Ectodermal cell (in vitro differentiated cells): ENCODE measurements at regions not wholly inside any gene's neighbourhood (a gene's known extent, or its start where the extent isn't known, plus 50 kb on each side); places are given as distances from the start of the nearest gene placed in this dataset.

ENCODE experiments used
- H3K27ac ChIP-seq: 2 replicates; pipeline ENCODE4 v1.7.0; 2013; ENCODE audit warnings: mild to moderate bottlenecking, low read depth, low read length; ENCODE audit not compliant: insufficient read depth, poor library complexity, severe bottlenecking
- H3K27me3 ChIP-seq: 2 replicates; pipeline ENCODE4 v1.7.0; 2013; ENCODE audit warnings: mild to moderate bottlenecking, low read length; ENCODE audit not compliant: insufficient read depth, control insufficient read depth, poor library complexity, severe bottlenecking
- H3K36me3 ChIP-seq: one replicate; pipeline ENCODE4 v1.7.0; 2013; ENCODE audit warnings: low read length; ENCODE audit not compliant: control insufficient read depth, insufficient read depth
- H3K4me1 ChIP-seq: one replicate; pipeline ENCODE4 v1.7.0; 2013; ENCODE audit warnings: low read length; ENCODE audit not compliant: control insufficient read depth, insufficient read depth
- H3K4me3 ChIP-seq: 2 replicates; pipeline ENCODE4 v1.7.0; 2013; ENCODE audit warnings: low read depth, low read length, control low read depth; ENCODE audit not compliant: insufficient read depth
- H3K9me3 ChIP-seq: 2 replicates; pipeline ENCODE4 v1.7.0; 2013; ENCODE audit warnings: mild to moderate bottlenecking, low read length, moderate library complexity; ENCODE audit not compliant: control insufficient read depth
- WGBS, 2 experiments: methylation state at CpG; one replicate each; pipeline ENCODE4 v1.1.7; 2013; ENCODE audit warnings: missing lambda C conversion rate in 2 of 2; 5-methylcytosine and 5-hydroxymethylcytosine counted together

DNA sequence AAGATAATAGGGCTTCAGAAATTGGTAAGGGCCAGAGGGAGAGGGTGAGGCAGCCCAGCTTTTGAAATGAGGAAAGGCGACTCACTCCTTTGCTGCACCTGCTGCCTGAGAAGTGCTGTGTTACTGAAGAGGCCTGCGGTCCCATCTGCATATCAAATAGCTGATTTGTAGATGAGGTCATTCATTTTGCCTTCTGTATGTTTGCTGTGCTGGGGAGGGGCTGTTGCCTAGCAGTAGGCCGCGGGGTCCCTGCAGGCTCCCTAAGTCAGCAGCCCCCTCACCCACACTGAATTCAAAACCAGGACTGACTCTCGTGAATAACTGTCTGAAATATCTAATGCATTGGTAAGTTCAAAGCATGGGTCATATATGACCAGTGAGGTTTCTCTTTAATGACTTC, 377.2 kb downstream of the SOX11 start:
- Histone ChIP-seq H3K4me3 (no peak overlapping the region), H3K4me1 (peaks cover 48% of the 10 kb centered on the region), H3K9me3 (no peaks in the 10 kb centered on the region), H3K27ac (peak overlapping the region; percentile 74), H3K27me3 (no peaks in the 10 kb centered on the region), H3K36me3 (no peaks in the 10 kb centered on the region)
- WGBS, 2 experiments = 5 to 10% methylated on average over 3 to 5 of the region's 5 CpGs

DNA sequence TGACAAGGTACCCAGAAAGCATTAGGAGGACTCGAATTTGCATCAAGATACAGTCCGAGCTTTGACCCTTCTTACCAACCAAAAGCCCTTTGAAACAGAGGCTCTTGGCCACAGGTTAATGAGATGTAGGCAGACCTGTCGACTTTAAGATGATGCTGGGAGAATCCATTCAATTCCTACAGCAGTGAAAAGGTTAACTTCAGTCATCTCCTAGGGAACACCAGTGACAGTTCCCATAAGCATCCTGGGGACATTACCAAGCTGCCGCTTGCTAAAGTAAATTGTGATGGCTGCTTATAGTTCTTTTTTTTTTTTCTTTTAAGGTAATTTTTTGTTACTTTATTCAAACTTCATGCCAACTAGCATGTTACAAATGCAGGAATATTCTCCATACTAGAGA, 379.3 kb downstream of the SOX11 start:
- H3K36me3 ChIP-seq = no peaks in the 10 kb centered on the region
- no peak overlapping the region for H3K4me3 ChIP-seq
- no peaks in the 10 kb centered on the region for H3K9me3 ChIP-seq
- peaks cover 56% of the 10 kb centered on the region for H3K4me1 ChIP-seq
- H3K27me3 ChIP-seq = no peaks in the 10 kb centered on the region
- WGBS, 2 experiments = 60 to 71% methylated on average over 3 of the region's 4 CpGs
- no peak overlapping the region for H3K27ac ChIP-seq

DNA sequence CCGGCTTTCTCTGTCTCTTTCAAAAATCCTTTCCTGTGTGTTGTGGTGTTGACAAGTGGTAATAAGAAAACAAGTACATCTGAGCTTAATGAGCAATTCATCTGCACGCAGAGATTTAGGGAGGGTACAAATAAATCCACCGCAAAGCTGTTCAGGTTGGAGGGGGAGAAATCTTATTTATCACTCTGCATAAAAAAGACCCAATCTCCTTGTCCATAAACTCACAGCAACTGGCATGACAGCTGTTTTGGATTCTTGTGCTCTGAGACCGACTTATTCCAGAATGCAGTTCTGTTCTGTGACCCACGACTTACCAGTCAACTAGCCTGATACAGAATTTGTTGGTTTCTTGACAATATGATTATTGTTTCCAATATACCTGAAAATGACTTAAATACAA, 380.1 kb downstream of the SOX11 start:
- Histone ChIP-seq H3K9me3 (no peaks in the 10 kb centered on the region), H3K36me3 (no peaks in the 10 kb centered on the region), H3K27me3 (no peaks in the 10 kb centered on the region), H3K27ac (peak overlapping the region; percentile 93), H3K4me1 (peaks cover 56% of the 10 kb centered on the region), H3K4me3 (no peak overlapping the region)
- WGBS, 2 experiments = 38 to 43% methylated on average over 5 of the region's 5 CpGs

DNA sequence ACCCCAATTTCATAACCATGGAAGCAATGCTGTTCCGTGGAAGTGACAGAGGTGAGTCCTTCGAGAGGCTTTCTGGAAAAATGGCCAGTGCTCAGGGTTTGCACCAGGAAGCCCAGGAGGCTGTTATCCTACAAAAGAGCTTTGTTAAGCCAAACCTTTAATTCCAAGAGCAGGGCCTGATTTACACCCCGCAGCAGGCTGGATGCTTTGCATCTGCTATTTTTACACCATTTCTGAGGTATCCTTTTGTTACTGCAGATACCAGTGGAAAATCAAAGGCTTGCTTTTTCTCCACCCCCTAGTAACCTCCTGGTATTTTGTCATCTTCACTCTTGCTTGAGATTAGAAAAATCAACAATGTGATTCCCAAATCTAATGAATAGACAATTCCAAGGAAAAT, 380.6 kb downstream of the SOX11 start:
- Histone ChIP-seq H3K9me3 (no peaks in the 10 kb centered on the region), H3K4me1 (peaks cover 56% of the 10 kb centered on the region), H3K27me3 (no peaks in the 10 kb centered on the region), H3K27ac (peak overlapping the region; percentile 93), H3K4me3 (no peak overlapping the region), H3K36me3 (no peaks in the 10 kb centered on the region)
- WGBS, 2 experiments = 10 to 18% methylated on average over 3 of the region's 3 CpGs

DNA sequence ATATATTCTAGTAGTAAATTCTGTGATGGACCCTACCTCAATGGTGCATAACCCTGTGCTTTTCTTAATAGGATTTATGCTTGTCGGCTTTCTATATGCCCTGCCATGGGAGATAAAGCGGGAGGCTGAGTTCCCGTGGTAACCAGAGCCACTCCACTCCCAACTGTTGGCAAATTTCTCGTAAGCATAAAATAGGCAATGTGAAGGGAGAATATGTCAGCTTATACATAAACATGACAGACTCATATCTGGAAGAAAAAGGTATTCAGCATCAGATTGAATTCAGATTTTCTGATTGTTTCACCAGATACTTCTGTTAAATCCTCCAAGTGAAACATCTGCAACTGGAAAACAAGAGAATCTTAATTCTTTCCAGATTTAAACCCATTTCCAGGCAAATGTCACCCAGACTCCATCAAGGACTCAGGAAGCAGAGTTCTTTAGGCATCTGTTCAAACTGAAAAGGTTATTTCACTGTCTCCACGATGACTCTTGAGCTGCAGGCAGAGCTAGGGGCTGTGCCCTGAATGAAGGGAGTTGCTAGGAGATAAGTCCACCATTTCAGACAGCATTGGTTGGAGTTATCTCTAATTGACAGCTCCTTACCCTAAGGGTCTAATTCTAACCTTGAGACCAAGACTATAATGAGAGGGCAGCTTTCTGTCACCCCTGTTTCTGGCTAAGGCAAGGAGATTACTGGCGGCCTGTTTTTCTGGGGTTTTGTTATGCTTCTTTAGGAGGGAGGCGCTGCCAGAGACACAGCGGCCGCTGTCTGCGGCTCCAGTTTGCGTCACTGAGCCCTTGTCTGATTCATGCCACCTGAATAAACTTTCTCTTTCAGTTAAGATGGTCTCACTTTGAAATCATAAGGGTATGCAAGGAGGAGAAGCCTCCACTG, 381.3 kb downstream of the SOX11 start:
- H3K4me1 ChIP-seq = peaks cover 56% of the 10 kb centered on the region
- H3K27ac ChIP-seq = peak overlapping the region; percentile 93
- H3K4me3 ChIP-seq = no peak overlapping the region
- H3K27me3 ChIP-seq = no peaks in the 10 kb centered on the region
- 12 to 21% methylated on average over 8 to 11 of the region's 11 CpGs for WGBS, 2 experiments
- H3K36me3 ChIP-seq = no peaks in the 10 kb centered on the region
- H3K9me3 ChIP-seq = no peaks in the 10 kb centered on the region

DNA sequence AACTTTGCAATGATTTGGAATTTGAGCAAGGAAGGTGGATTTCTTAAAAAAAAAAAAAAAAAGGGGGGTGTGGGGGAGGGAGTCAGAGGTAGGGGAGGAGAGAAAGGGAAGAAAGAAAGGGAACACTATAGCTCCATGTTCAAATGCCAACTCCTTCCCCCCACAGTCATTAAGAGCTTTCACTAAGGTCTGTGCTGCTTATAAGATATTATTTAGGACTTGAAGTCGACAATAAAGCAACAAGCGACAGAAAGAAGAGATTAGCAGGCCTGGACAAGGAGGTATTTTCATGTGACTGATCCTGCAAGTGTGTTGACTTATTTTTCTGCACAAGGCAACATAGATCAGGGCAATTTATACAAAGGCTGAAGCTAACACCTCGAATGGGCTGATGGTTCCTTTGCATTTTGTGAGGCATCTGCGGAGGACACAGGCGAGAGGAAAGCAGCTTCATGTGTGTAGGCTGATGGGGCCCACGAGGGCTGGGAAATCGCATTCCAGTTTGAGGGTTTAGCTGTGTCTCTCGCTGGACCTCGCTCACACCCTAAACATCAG, 382.0 kb downstream of the SOX11 start:
- 68% methylated on average over 9 of the region's 9 CpGs for WGBS, 2 experiments
- Histone ChIP-seq H3K4me1 (peaks cover 51% of the 10 kb centered on the region), H3K27ac (peak overlapping the region; percentile 93), H3K9me3 (no peaks in the 10 kb centered on the region), H3K36me3 (no peaks in the 10 kb centered on the region), H3K4me3 (no peak overlapping the region), H3K27me3 (no peaks in the 10 kb centered on the region)

DNA sequence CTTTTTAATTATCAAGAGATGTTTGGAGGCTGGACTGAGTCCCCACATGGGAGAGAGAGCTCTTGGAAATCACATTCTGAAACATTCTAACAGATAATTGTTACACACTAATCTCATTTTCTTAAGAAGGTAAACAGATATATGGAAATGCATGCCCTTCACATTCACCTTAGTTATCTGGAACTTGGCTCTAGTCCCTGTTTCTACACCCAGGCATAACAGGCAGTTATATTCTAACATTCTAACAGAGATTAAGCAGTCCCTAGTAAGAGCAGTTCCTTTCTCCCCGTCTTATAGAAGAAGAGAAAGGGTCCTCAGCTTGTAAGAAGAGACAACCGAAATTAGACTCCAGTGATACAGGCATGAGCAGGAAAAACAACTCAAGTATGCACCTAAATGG, 385.4 kb downstream of the SOX11 start:
- no peak overlapping the region for H3K4me3 ChIP-seq
- no peaks in the 10 kb centered on the region for H3K36me3 ChIP-seq
- WGBS, 2 experiments = 82 to 84% methylated on average over 2 of the region's 2 CpGs
- peaks cover 36% of the 10 kb centered on the region for H3K4me1 ChIP-seq
- no peaks in the 10 kb centered on the region for H3K27me3 ChIP-seq
- H3K27ac ChIP-seq = no peak overlapping the region
- H3K9me3 ChIP-seq = no peaks in the 10 kb centered on the region

DNA sequence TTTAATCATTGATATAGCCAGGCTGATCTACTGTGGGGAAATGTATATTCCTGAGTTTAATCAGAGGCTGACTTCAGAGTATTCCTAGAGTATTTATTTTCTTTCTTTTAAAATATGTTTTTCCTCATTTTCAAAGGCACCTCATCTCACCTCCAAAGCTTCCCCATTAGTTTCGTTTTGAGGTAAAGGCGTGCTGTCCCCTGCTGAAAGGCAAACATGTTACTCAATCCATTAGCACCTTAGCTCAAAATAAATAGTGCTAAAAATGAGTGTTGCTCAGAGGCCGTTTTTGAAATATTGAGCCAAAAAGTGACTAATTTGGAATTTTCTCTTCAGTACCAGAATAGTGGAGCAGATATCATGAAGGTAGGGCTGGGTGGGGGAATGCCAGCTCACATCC, 386.2 kb downstream of the SOX11 start:
- 85 to 89% methylated on average over 3 of the region's 3 CpGs for WGBS, 2 experiments
- no peak overlapping the region for H3K4me3 ChIP-seq
- no peaks in the 10 kb centered on the region for H3K27me3 ChIP-seq
- no peaks in the 10 kb centered on the region for H3K9me3 ChIP-seq
- H3K4me1 ChIP-seq = peaks cover 28% of the 10 kb centered on the region
- H3K27ac ChIP-seq = no peak overlapping the region
- no peaks in the 10 kb centered on the region for H3K36me3 ChIP-seq

DNA sequence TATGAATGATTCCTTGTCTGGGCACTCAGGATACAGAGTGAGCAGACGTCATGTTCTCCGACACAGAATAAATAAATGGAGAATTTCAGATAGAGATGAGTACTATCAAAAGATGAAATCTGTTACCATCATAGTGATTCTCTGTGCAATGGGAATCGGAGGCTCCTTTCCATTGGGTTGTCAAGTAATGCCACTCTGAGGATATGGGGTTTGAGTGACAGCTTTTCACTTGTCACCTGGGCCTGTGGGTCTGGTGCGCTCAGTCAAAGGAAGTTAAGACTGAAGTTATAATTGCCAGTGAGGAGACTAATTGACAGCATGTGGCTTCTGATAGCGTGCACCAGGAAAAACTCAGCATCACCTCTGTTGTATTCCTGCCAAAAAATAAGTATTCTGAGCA, 387.2 kb downstream of the SOX11 start:
- Histone ChIP-seq H3K4me1 (peaks cover 18% of the 10 kb centered on the region), H3K27ac (no peak overlapping the region), H3K9me3 (no peaks in the 10 kb centered on the region), H3K4me3 (no peak overlapping the region), H3K36me3 (no peaks in the 10 kb centered on the region), H3K27me3 (no peaks in the 10 kb centered on the region)
- 95 to 98% methylated on average over 5 of the region's 5 CpGs for WGBS, 2 experiments

DNA sequence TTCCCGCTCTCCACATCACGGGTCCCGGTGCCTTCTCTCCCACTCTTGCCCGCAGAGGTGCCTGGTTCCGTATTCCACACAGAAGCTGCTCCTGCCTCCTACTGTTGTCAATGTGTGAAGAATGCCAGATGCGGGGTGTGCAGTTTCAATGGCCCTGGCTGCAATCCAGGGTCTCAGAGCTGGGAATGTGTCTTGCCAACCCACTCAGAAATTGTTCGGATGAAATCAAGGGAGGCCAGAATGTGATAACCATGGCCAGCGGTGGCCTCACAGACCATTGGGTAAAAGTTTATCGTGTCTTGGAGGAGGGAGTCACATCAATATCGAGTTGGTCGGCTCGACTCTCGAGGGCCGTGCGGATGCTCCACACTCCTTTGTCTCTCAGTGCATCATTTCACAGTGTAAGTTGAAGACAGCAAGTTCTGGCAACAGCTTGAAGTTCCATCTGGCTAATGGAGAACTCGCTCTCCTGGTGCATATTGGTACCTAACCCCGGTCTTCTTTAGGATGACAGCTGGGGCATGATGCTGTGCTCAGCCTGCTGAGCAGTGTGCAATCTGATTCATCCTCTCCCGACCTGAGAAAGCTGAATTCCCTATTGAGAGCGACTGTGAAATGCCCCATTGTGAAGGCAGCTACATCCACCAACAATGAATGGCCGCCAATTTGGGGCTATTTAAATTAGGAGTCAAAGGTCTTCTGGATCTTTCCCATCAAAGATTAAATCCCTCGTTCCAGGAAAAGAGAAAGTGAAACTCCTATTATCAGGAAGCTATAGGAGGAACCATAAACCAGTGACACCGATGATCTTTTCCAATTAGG, 389.0 kb downstream of the SOX11 start:
- Histone ChIP-seq H3K4me3 (peak overlapping the region; percentile 7), H3K27ac (peak overlapping the region; percentile 33)
- 78 to 84% methylated on average over 22 of the region's 22 CpGs for WGBS, 2 experiments

More for the DNA sequence above, 389.0 kb downstream of the SOX11 start:
- H3K36me3 ChIP-seq = no peaks in the 10 kb centered on the region
- peaks cover 11% of the 10 kb centered on the region for H3K4me1 ChIP-seq
- H3K27me3 ChIP-seq = no peaks in the 10 kb centered on the region
- H3K9me3 ChIP-seq = no peaks in the 10 kb centered on the region
